GM18520 (cell line): ENCODE measurements at regions not wholly inside any gene's neighbourhood (a gene's known extent, or its start where the extent isn't known, plus 50 kb on each side); places are given as distances from the start of the nearest gene placed in this dataset.

Experiments used
- ATAC-seq: cut with Tn5 transposase; IDR thresholded peaks from one replicate; pipeline ENCODE4 v1.9.1; 2021; ENCODE audit not compliant: unreplicated experiment

DNA sequence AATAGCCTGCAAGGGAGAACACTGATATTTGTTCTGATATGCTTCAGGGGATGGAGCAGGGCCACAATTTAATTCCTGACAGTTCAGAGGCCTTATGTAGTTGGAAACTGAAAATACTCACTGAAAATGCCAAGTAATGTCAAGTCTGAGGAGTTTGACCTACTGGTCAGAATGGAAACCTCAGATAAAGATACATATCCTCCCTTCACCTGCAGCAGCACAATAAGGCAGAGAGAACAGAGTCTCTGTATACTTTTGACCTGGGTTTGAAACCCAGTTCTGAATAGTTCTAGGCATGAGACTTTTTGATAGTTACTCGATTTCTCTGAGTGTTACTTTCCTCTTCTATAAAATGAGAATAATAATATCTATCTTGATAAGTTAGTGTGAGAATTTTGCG is 65.8 kb upstream of the TRPC5 start:
- ATAC-seq, result no peak

DNA sequence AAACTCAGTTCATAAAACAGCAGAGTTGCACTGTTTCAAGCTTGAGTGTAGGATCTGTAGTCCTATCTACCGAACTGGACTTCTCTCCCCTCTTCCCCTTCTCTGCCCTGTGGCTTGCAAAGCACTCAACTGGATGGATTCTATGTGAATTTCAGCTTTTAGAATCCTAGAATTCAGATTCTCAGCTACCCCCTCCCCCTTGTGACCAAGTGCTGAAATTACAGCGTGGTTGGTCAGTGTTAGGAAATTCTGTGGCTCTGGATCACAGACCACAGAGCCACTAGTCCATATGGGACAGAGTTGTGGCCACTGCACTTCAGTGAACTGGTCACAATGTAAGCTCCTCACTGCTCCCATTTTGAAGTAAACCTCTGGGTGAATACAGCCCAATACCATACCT is 64.6 kb upstream of the TRPC5 start:
- no peak for ATAC-seq

DNA sequence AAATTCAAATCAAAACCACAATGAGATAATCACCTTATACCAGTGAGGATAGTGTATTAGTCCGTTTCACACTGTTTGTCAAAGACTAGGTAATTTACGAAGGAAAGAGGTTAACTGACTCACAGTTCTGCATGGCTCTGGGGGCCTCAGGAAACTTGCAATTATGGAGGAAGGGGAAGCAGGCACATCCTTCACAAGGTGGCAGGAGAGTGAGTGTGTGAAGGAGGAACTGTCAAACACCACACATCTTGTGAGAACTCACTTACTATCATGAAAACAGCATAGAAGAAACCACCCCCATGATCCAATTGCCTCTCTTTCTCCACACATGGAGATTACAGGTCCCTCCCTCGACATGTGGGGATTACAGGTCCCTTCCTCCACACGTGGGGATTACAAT is 54.7 kb upstream of the TRPC5 start:
- ATAC-seq, result no peak
